RWPE1 (cell line): ENCODE measurements at regions not wholly inside any gene's neighbourhood (a gene's known extent, or its start where the extent isn't known, plus 50 kb on each side); places are given as distances from the start of the nearest gene placed in this dataset.
"Not testable (repeated sequence)": the region's sequence is repeated elsewhere in the genome, so short reads cannot be mapped to it uniquely, and the experiment has no call there.

Experiments
- CTCF ChIA-PET: fragments of 350-600 bp; sonication (Branson Sonifier 250); formaldehyde crosslinking; extraction: SDS; loops from one replicate; lab custom pipeline; 2021; lab: Yijun Ruan, JAX
- POLR2A ChIA-PET: fragments of 400-600 bp; formaldehyde crosslinking; extraction: SDS; loops from one replicate; lab custom pipeline; 2020; ENCODE audit warnings: antibody characterized with exemption; ENCODE audit not compliant: low non-redundant PET; lab: Yijun Ruan, JAX
- DNase-seq: peaks from one replicate; pipeline ENCODE4 v3.0.0; 2012; ENCODE audit warnings: low spot score
- H3K27ac ChIP-seq: fragments of 450-650 bp; 2 replicates; pipeline ENCODE4 v1.5.1; 2017
- CTCF ChIP-seq: fragments of 450-650 bp; conservative IDR thresholded peaks from 2 replicates; pipeline ENCODE4 v1.5.1; 2017; ENCODE audit warnings: low read depth, mild to moderate bottlenecking

GRCh38 chr3:27031476-27031875, 337.7 kb downstream of the NEK10 start:
- TF ChIP-seq CTCF = no peak
- ChIA-PET CTCF (interaction anchor here (0.6 kb wide), 1 partner anchor 138 kb away, joined by 3 read pairs; no protein-coding TSS in a partner anchor), POLR2A (no interaction called here)
- DNase-seq = no peak
- H3K27ac ChIP-seq = no peak overlapping the region

GRCh38 chr3:27034255-27034654, 334.9 kb downstream of the NEK10 start:
- POLR2A ChIA-PET = no interaction called here
- CTCF ChIA-PET = no interaction called here
- no peak for DNase-seq
- TF ChIP-seq CTCF = no peak
- H3K27ac ChIP-seq = no peak overlapping the region

- TF ChIP-seq CTCF = no peak
- POLR2A ChIA-PET = no interaction called here
- H3K27ac ChIP-seq = no peak overlapping the region
- CTCF ChIA-PET = no interaction called here
- no peak for DNase-seq
Measured at GRCh38 chr3:27040674-27041073, 328.5 kb downstream of the NEK10 start.

GRCh38 chr3:27042541-27042940, 326.6 kb downstream of the NEK10 start:
- DNase-seq, POLR2A ChIA-PET, H3K27ac ChIP-seq, CTCF ChIA-PET: not testable (repeated sequence)

GRCh38 chr3:27043328-27043955, 325.7 kb downstream of the NEK10 start:
- DNase-seq = no peak
- TF ChIP-seq CTCF = no peak
- POLR2A ChIA-PET = no interaction called here
- CTCF ChIA-PET = no interaction called here
- no peak overlapping the region for H3K27ac ChIP-seq

- H3K27ac ChIP-seq = no peak overlapping the region
- ChIA-PET CTCF (no interaction called here), POLR2A (no interaction called here)
- no peak for DNase-seq
- TF ChIP-seq CTCF = no peak
Measured at GRCh38 chr3:27044931-27045481, 324.2 kb downstream of the NEK10 start.

GRCh38 chr3:27046351-27046750, 322.8 kb downstream of the NEK10 start:
- DNase-seq = no peak
- no peak for TF ChIP-seq CTCF
- ChIA-PET CTCF (no interaction called here), POLR2A (no interaction called here)
- H3K27ac ChIP-seq = no peak overlapping the region
